ENCODE measurements at regions not wholly inside any gene's neighbourhood (a gene's known extent, or its start where the extent isn't known, plus 50 kb on each side); places are given as distances from the start of the nearest gene placed in this dataset.
"Not testable (repeated sequence)": the region's sequence is repeated elsewhere in the genome, so short reads cannot be mapped to it uniquely, and the experiment has no call there.

DNA sequence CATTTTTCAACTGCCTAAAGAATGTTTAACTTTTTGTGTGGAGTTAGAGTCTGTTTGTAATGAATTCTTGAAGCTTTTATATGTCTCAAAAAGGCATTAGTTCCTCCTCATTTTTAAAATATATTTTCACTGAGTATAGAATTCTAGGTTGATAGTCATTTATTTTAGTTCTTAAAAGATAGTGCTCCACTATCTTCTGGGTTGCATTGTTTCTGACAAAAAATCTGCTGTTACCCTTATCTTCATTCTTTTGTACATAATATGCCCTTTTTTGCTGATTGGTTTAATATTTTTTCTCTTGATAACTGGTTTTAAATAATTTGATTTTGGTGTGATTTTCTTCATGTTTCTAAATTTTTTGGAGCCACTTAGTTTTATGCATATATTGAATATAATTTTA is 754.7 kb upstream of the GYPC start:
- no peak for FAIRE-seq

DNA sequence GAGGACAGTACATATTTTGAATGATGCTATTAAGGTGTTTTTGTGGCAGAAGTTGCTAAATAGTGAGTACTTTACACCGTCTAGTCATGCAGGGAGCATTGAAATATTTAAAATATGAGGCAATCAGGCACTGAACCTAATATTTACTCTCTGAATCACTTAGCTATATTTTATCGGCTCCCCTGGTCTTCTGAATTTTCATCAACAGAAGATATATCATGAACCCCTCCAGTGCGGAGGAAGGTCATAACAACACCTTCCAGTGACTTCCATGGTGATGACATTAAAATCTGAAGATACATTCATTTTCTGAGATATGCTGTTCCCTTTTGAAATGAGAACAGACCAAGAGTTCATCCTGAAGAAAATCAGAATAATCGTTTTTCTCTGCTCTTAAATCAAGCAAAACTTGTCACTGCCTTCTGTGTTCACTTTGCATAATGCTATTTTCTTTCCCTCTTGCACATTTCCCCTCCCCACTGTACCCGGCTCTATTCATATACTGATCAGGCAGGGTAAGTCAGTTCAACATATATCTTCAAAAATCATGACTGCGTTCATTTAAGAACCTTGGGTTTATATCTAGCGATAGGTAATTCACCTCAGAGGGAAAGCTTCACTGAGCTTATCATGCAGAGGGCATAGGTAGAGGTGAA is 729.9 kb upstream of the GYPC start:
- no peak for FAIRE-seq

DNA sequence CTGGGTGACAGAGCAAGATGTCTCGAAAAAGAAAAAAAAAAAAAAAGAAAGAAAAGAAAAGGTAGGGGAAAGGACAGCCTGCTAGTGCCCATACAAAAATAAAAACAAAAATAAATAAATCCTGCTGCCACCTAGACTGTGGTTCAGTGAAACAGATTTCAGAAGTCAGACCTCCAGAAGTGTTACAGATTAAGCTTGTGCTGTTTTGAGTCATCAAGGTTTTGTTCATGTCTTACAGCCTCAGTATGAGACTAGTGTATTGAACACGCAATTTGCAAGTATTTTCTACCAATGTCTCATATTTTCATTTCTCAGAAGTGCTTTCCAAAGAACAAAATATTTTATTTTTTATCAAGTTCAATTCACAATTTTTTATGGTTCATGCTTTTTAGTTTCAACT is 720.4 kb upstream of the GYPC start:
- no peak for FAIRE-seq

DNA sequence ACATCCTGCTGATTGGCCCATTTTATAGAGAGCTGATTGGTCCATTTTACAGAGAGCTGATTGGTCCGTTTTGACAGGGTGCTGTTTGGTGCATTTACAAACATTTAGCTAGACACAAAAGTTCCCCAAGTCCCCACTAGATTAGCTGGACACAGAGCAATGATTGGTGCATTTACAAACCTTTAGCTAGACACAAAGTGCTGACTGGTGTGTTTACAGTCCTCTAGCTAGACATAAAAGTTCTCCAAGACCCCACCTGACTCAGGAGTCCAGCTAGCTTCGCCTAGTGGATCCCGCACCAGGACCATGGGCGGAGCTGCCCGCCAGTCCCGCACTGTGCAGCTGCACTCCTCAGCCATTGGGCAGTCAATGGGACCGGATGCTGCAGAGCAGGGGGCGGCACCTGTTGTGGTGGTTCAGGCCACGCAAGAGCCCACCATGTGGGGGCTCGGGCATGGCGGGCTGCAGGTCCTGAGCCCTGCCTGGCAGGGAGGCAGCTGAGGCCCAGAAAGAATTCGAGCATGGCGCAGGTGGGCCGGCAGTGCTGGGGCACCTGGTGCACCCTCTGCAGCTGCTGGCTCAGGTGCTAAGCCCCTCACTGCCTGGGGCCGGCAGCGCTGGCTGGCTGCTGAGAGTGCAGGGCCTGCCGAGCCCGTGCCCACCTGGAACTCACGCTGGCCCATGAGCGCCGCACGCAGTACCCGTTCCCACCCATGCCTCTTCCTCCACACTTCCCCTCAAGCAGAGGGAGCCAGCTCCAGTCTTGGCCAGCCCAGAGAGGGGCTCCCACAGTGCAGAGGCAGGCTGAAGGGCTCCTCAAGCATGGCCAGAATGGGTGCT is 713.2 kb upstream of the GYPC start:
- FAIRE-seq: no peak

DNA sequence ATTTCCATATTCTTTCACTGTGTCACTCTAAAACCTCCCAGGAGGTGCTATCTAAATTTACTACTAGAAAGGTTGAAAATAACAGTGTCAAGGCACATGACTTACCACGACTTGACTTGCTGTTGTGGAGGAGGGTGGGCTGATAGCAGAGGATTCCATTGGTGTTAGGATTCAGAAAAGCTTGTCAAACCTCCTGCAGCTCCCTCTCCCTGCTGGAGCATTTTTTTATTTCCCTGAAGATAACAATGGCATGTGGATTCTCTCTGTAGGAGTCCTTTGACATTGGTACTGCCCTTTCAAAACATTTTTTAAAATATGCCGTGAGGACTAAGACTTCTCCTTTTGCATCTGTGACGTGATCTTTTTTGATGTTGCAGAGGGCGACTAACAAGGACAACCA is 696.9 kb upstream of the GYPC start:
- FAIRE-seq: no peak

GRCh38 chr2:125961739-125962138 is 694.2 kb upstream of the GYPC start:
- FAIRE-seq: no peak

DNA sequence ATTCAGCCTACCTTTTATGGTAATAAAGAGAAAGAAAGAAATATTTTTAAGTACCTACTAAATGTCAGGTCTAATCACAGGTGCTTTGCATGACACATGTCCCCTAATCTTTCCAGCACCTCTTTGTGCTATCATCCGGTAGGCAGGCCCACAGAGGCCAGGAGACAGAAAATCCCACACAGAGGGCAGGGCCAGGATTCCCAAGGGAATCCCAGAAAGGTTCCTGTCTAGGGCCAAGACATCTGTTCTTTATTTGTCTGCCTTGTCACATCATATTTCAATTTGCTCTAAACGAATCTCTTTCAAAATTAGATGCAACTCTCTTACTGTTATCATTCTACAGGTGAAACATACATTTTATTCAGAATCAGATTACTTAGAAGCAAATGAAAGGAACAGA is 676.1 kb upstream of the GYPC start:
- FAIRE-seq: no peak

- no peak for FAIRE-seq
These were observed 672.6 kb upstream of the GYPC start for GRCh38 chr2:125983364-125983763.

- no peak for FAIRE-seq
These were observed 626.6 kb upstream of the GYPC start for GRCh38 chr2:126029316-126029715.

DNA sequence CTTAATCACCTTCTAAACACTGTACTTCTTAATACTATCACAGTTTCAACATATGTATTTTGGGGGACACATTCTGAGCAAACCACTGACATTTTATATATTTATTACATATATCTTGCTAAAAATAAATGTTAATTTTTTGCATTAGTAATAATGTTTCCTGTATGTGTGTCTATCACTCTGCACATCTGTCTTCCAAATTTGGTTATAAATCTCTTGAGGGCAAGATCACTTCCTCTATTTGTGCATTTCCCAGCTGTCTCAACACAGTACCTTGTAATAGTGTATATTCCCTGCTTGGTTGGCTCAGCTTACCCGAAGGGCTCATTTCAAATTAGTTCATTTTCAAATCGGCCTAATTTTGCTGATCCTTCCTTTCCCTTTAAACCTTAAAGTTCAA is 617.1 kb upstream of the GYPC start:
- FAIRE-seq: no peak

DNA sequence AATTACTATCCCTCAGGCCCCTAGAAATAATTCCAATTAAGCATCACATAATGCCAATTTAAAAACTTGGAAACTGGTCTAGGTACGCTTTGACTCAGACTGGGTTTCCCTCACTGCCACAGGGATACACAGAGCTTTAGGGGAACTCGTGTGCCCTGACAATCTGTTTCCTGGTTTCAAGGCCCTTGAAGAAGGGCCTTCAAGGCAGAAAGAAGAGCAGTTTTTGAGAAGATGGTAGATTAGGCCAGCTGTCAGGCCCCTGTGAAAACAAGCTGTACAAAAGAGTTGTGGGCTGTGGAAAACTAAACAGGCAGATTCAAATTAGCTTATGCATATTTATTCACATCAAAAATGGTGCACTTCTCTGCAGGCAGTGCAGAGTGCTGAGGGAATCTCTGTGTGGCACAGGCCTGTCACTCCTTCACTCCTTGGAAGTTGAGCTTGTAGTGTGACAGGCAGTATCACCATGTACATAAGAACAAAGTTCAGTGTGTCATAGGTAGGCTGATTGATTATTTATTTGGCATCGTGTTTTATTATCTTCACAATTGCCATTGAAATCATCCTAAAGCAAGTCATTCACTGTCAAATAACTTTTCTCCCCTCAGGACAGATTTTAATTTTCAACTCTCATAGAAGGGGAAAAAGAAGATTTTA is 614.4 kb upstream of the GYPC start:
- no peak for FAIRE-seq

GRCh38 chr2:126042089-126042488 is 613.9 kb upstream of the GYPC start:
- no peak for FAIRE-seq

DNA sequence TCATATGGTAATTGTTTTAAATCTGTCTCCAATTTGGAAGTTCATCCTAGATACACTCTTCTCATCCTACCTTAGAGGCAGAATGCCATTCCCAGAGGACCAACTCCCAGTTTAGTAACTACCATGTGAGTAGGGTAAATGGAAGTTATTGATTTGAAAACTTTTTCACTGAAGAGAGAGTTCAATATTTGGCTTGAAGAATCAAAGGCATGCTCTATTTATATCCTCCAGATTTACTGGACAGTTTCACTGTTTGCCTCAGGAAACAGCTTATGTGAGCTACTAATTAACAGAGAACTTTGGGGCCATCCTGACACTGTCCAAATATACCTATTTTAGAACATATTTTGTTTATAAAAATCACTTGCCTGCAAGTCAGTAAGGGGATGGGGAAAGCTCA is 607.2 kb upstream of the GYPC start:
- FAIRE-seq: no peak

DNA sequence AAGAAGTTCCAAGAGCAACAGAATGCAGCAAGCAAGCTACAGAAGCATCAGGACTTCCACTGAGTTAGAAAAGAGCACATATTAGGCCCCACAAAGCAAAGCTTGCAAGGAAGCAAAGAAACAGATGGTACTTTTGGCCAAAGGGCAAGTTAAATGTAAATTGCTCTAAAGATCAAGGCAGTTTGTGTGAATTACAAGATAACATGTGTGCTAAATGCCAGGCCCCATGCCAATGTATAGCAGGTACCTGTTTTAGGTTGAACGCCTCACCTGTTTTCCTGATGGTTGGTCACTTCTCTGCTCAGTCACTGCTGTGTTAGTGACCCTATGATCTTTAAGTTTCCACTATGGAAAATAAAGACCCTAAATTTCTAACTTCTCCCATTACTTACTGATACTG is 606.5 kb upstream of the GYPC start:
- no peak for FAIRE-seq

- no peak for FAIRE-seq
These were observed 604.8 kb upstream of the GYPC start for GRCh38 chr2:126050991-126051736.

GRCh38 chr2:126051737-126052240 is 604.2 kb upstream of the GYPC start:
- FAIRE-seq: not testable (repeated sequence)

- FAIRE-seq: no peak
These were observed 596.6 kb upstream of the GYPC start for GRCh38 chr2:126059379-126059778.

DNA sequence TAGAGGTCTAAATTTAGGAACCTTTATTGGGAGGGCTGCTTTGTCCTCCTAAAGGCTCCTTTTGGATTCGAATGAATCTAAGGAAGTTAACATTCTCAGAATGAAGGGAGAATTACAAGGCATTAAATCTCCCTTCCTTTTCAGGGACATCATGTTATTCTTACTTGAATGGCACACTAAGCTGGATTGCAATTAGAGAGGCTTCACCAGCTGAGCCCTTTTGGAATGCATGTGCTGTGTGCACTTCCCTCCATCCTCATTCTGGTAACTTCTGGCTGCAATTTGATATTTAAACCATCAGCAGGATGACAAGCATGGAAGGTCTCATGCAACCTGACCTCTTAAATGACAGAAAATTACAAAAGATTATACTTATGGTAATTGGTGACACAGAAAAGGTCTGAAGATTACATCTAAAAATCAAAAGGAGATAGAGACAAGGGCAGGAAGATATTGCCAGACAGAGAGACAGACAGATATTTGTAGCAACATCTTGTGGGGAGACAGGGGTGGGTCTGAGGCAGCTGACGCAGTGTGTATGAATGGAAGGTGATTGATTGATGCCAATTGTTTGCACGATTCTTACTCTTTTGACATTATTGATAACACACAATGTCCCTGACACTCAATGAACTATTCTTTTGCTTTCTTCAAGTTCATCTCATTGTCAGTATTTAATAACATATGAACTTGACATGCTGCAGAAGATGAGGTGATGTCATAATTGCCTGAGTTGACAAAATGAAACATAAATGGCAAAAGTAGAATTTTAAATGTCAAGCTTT is 570.8 kb upstream of the GYPC start:
- FAIRE-seq: no peak

- no peak for FAIRE-seq
These were observed 555.0 kb upstream of the GYPC start for GRCh38 chr2:126100962-126101361.

- no peak for FAIRE-seq
These were observed 550.0 kb upstream of the GYPC start for GRCh38 chr2:126106006-126106405.

GRCh38 chr2:126107883-126108282 is 548.1 kb upstream of the GYPC start:
- no peak for FAIRE-seq

DNA sequence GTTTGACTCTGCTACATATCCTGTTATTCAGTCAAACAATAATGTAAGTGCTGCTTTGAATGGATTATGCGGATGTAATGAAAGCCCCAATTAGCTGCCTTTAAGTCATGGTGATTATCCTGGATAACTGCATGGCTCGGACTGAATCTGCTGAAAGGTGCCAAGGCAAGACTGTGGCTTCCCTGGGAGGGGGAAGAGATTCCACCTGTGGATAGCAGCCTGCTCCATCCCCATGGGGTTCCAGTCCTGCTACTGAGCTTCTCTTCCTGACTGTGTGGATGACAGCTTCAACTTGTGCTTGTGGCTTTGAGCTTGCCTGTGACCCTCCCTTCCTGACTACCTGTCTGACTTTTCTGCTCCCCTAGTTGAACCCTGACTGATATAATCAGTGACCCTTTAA is 540.0 kb upstream of the GYPC start:
- FAIRE-seq: no peak

Measured in A204.1 (cell line).